ENCODE measurements at regions not wholly inside any gene's neighbourhood (a gene's known extent, or its start where the extent isn't known, plus 50 kb on each side); places are given as distances from the start of the nearest gene placed in this dataset.

- no peaks in the 10 kb centered on the region for H4K20me1 ChIP-seq (replicated peaks; ENCODE audit: insufficient read depth)
- no peaks in the 10 kb centered on the region for H3F3A ChIP-seq (replicated peaks; ENCODE audit: low read depth)
- TF ChIP-seq ZNF462 (CRISPR knock-in tag; IDR thresholded peaks at IDR 0.05) (no peak), STAT1 (IDR thresholded peaks at IDR 0.05; ENCODE audit: unreplicated experiment) (no peak), NANOG (IDR thresholded peaks at IDR 0.05; ENCODE audit: borderline replicate concordance) (no peak), ZNF331 (CRISPR knock-in tag; IDR thresholded peaks at IDR 0.05; ENCODE audit: low read depth) (no peak)
- H3K36me3 ChIP-seq (ENCODE audit: insufficient read depth) = no peaks in the 10 kb centered on the region
- no peaks in the 10 kb centered on the region for H3K79me2 ChIP-seq (replicated peaks; ENCODE audit: insufficient read depth)
- Mint-ChIP-seq H3K27me3 (ENCODE audit: insufficient read depth, low read depth, poor library complexity) (no peaks in the 10 kb centered on the region), H3K9me3 (no peaks in the 10 kb centered on the region; the same call in 2 of the 3 replicates), H3K27ac (no peak overlapping the region), H3K36me3 (ENCODE audit: low read depth) (no peaks in the 10 kb centered on the region), H3K4me3 (no peak overlapping the region), H3K4me1 (peaks cover 10% of the 10 kb centered on the region; the same call in 2 of the 3 replicates)
- no peak overlapping the region for H3K27ac ChIP-seq (ENCODE audit: low read depth)
- 0 out of 2 replicates have a peak, but pooled peaks cover 7% of the 10 kb centered on the region for H3K4me1 ChIP-seq (ENCODE audit: insufficient read depth)
- no peak overlapping the region for H2AFZ ChIP-seq
- no peak overlapping the region for H3K4me3 ChIP-seq
- H3K9me2 ChIP-seq (ENCODE audit: insufficient read depth) = no peaks in the 10 kb centered on the region
- no peak for DNase-seq (ENCODE audit: low spot score)
- H3K27me3 ChIP-seq (ENCODE audit: insufficient read depth) = no peaks in the 10 kb centered on the region
- no peak overlapping the region for H3K4me2 ChIP-seq
- no peak for ATAC-seq
These were observed 271.3 kb upstream of the ZFHX3 start for GRCh38 chr16:73319261-73319660.

GRCh38 chr16:73317321-73317857, 269.5 kb upstream of the ZFHX3 start:
- Histone ChIP-seq H3K4me2 (no peak overlapping the region), H3K79me2 (replicated peaks; ENCODE audit: insufficient read depth) (no peaks in the 10 kb centered on the region), H3K36me3 (ENCODE audit: insufficient read depth) (no peaks in the 10 kb centered on the region), H4K20me1 (replicated peaks; ENCODE audit: insufficient read depth) (no peaks in the 10 kb centered on the region), H3K27ac (ENCODE audit: low read depth) (no peak overlapping the region), H2AFZ (0 out of 2 replicates have a peak overlapping the region, but pooled peaks have one; percentile 38), H3K4me1 (ENCODE audit: insufficient read depth) (0 out of 2 replicates have a peak, but pooled peaks cover 7% of the 10 kb centered on the region), H3F3A (replicated peaks; ENCODE audit: low read depth) (no peaks in the 10 kb centered on the region), H3K27me3 (ENCODE audit: insufficient read depth) (no peaks in the 10 kb centered on the region), H3K9me2 (ENCODE audit: insufficient read depth) (no peaks in the 10 kb centered on the region), H3K4me3 (no peak overlapping the region)
- Mint-ChIP-seq H3K9me3 (peaks cover 4% of the 10 kb centered on the region; the same call in 2 of the 3 replicates), H3K4me3 (no peak overlapping the region), H3K27me3 (ENCODE audit: insufficient read depth, low read depth, poor library complexity) (no peaks in the 10 kb centered on the region), H3K4me1 (peaks cover 10% of the 10 kb centered on the region; the same call in 2 of the 3 replicates), H3K27ac (no peak overlapping the region), H3K36me3 (ENCODE audit: low read depth) (no peaks in the 10 kb centered on the region)
- DNase-seq (ENCODE audit: low spot score) = no peak
- ATAC-seq = no peak
- TF ChIP-seq ZNF114 (CRISPR knock-in tag; IDR thresholded peaks at IDR 0.05) = no peak
- TF ChIP-seq POLR2AphosphoS5 (IDR thresholded peaks at IDR 0.05; ENCODE audit: low read depth) = no peak
- no peak for TF ChIP-seq CREB1 (CRISPR knock-in tag; IDR thresholded peaks at IDR 0.05; ENCODE audit: low read depth)
- no peak for TF ChIP-seq EZH2 (IDR thresholded peaks at IDR 0.05; ENCODE audit: low read depth, unreplicated experiment)
- TF ChIP-seq CTCF (conservative IDR thresholded peaks at IDR 0.05; ENCODE audit: low read depth in 2 of 2) = no peak
- TF ChIP-seq NANOG (IDR thresholded peaks at IDR 0.05; ENCODE audit: borderline replicate concordance) = no peak
- no peak for TF ChIP-seq JUNB (IDR thresholded peaks at IDR 0.05; ENCODE audit: unreplicated experiment)
- TF ChIP-seq ZNF331 (CRISPR knock-in tag; IDR thresholded peaks at IDR 0.05; ENCODE audit: low read depth) = no peak
- no peak for TF ChIP-seq EZH2phosphoT487 (IDR thresholded peaks at IDR 0.05; ENCODE audit: unreplicated experiment)
